ENCODE measurements at regions not wholly inside any gene's neighbourhood (a gene's known extent, or its start where the extent isn't known, plus 50 kb on each side); places are given as distances from the start of the nearest gene placed in this dataset.

DNA sequence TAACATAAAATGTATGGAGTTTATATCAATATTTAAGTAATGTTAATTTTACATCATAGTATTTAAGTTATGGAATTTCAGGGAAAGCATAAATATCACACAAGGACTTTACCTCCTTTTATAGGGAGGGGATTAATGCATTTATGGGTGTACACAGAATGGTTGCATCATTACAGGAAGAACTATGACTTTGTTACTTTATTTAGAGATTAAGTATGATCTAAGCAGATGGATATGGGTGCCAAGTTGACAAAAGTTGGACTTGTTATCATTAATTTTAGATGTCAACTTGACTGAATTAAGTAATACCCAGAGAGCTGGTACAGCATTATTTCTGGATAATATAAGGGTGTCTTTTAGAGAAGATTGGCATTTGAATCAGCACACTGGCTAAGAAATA, 160.5 kb upstream of the CDH10 start:
- no peaks in the 10 kb centered on the region for H3K4me1 ChIP-seq
- TF ChIP-seq, protein P1, sequence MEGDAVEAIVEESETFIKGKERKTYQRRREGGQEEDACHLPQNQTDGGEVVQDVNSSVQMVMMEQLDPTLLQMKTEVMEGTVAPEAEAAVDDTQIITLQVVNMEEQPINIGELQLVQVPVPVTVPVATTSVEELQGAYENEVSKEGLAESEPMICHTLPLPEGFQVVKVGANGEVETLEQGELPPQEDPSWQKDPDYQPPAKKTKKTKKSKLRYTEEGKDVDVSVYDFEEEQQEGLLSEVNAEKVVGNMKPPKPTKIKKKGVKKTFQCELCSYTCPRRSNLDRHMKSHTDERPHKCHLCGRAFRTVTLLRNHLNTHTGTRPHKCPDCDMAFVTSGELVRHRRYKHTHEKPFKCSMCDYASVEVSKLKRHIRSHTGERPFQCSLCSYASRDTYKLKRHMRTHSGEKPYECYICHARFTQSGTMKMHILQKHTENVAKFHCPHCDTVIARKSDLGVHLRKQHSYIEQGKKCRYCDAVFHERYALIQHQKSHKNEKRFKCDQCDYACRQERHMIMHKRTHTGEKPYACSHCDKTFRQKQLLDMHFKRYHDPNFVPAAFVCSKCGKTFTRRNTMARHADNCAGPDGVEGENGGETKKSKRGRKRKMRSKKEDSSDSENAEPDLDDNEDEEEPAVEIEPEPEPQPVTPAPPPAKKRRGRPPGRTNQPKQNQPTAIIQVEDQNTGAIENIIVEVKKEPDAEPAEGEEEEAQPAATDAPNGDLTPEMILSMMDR (IDR thresholded peaks at IDR 0.05 in 8 of 11, conservative IDR thresholded peaks at IDR 0.05 in 3 of 11) = no peak
- TF ChIP-seq POLR2AphosphoS5 (IDR thresholded peaks at IDR 0.05) (no peak), POLR2A (IDR thresholded peaks at IDR 0.05) (no peak)
- DNase-seq = no peak
- H3K4me3 ChIP-seq = no peak overlapping the region
- intact Hi-C loops (cut with DNase I; ENCODE audit: low total_unique reads) = no loop called here
- H3K27me3 ChIP-seq (replicated peaks in 1 of 7) = no peaks in the 10 kb centered on the region
- H3K27ac ChIP-seq = no peak overlapping the region
- peaks cover 0 to 9% (median 0%) of the 10 kb centered on the region in 8 donors for H3K9me3 ChIP-seq
- no peaks in the 10 kb centered on the region for H3K36me3 ChIP-seq

DNA sequence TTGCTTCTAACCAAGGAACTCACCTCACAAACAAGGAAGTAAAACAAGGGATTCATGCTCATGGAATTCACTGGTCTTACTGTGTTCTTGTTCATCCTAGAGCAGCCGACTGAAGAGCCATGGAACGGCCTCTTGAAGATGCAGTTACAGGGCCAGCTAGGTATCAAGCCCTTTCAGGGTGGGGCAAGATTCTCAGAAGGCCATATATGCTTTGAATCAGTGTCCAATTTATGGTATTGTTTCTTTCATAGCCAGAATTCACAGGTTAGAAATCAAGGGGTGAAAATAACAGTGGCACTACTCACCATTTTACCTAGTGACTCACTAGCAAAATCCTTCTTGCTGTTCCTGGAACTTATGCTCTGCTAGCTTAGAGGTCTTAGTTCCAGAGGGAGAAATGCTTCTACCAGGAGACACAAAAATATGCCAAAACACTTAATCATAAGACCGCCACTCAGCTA, 159.5 kb upstream of the CDH10 start:
- intact Hi-C loops (cut with DNase I; ENCODE audit: low total_unique reads) = no loop called here
- no peak for DNase-seq
- Histone ChIP-seq H3K27ac (no peak overlapping the region), H3K36me3 (no peaks in the 10 kb centered on the region), H3K4me3 (no peak overlapping the region), H3K27me3 (replicated peaks in 1 of 7) (no peaks in the 10 kb centered on the region), H3K4me1 (no peaks in the 10 kb centered on the region), H3K9me3 (peaks cover 0 to 9% (median 0%) of the 10 kb centered on the region in 8 donors)
- WGBS, 5 donors = 83 to 93% (median 85%) methylated on average over 3 of the region's 3 CpGs
- TF ChIP-seq, protein P1 (IDR thresholded peaks at IDR 0.05 in 8 of 11, conservative IDR thresholded peaks at IDR 0.05 in 3 of 11) = no peak
- TF ChIP-seq POLR2A (IDR thresholded peaks at IDR 0.05) (no peak), POLR2AphosphoS5 (IDR thresholded peaks at IDR 0.05) (no peak)

DNA sequence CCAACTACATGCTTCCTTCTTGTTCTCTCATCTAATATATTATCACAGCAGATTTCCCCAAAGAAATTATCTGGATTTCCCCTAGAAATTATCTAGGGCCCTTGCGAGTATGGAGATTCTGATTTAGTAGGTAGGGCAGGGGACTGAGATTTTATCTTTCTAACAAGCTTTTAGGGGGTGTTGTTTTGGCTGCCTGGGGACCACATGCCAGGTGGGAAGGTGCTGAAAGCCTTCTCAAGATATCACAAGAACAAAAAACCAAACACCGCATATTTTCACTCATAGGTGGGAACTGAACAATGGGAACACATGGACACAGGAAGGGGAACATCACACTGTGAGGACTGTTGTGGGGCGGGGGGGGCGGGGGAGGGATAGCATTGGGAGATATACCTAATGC, 146.5 kb upstream of the CDH10 start:
- 78 to 90% (median 86%) methylated on average over 4 of the region's 4 CpGs for WGBS, 5 donors
- Histone ChIP-seq H3K4me1 (no peaks in the 10 kb centered on the region), H3K27ac (no peak overlapping the region), H3K36me3 (no peaks in the 10 kb centered on the region), H3K4me3 (no peak overlapping the region), H3K27me3 (replicated peaks in 1 of 7) (no peaks in the 10 kb centered on the region), H3K9me3 (peaks cover 0 to 5% (median 0%) of the 10 kb centered on the region in 8 donors)
- TF ChIP-seq, protein P1 (IDR thresholded peaks at IDR 0.05 in 8 of 11, conservative IDR thresholded peaks at IDR 0.05 in 3 of 11) = no peak
- TF ChIP-seq POLR2A (IDR thresholded peaks at IDR 0.05) = no peak
- TF ChIP-seq POLR2AphosphoS5 (IDR thresholded peaks at IDR 0.05) = no peak
- DNase-seq = no peak
- intact Hi-C loops (cut with DNase I; ENCODE audit: low total_unique reads) = no loop called here

DNA sequence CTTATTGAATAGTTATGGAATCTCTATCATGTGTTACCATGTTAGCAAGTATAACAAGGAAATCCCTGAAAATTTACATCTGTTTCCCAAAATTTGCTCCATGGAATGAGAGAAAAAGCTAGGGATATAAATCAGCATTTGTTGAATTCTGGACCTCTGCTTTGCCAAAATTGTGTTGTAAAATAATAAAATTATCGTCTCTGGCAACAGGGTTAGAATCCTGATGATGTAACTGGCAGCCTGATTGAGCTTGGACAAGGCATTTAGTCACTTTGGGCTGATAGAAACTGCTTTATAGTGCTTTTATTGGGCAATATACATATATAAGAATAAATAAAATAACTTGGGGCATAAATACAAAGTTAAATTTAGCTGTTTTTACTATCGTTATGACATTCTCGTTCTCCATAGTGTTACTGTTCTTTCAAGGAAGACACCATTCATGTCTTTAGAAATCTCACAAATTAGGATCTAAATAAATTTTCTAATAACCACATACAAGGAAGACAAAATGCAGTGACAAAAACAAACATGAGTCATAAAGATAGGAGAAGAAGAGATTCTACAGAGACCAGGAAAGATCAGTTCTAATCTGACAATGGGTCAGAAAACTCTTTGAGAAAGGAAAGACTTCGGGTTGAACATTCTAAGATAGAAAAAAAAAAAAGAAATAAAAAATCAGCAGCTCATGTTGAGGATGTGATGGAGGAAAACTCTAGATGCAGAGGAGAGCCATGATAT, 145.0 kb upstream of the CDH10 start:
- no peak overlapping the region for H3K27ac ChIP-seq
- peaks cover 0 to 5% (median 0%) of the 10 kb centered on the region in 8 donors for H3K9me3 ChIP-seq
- intact Hi-C loops (cut with DNase I; ENCODE audit: low total_unique reads) = no loop called here
- no peak overlapping the region for H3K4me3 ChIP-seq
- H3K36me3 ChIP-seq = no peaks in the 10 kb centered on the region
- 62 to 79% (median 69%) methylated on average over 4 of the region's 4 CpGs for WGBS, 5 donors
- H3K27me3 ChIP-seq (replicated peaks in 1 of 7) = no peaks in the 10 kb centered on the region
- TF ChIP-seq, protein P1 (IDR thresholded peaks at IDR 0.05 in 8 of 11, conservative IDR thresholded peaks at IDR 0.05 in 3 of 11) = no peak
- TF ChIP-seq POLR2AphosphoS5 (IDR thresholded peaks at IDR 0.05) = no peak
- no peak for TF ChIP-seq POLR2A (IDR thresholded peaks at IDR 0.05)
- no peak for DNase-seq
- H3K4me1 ChIP-seq = no peaks in the 10 kb centered on the region
